Suppressor macrophage treated with lipopolysaccharide for 1 hour (primary cell): ENCODE measurements at regions not wholly inside any gene's neighbourhood (a gene's known extent, or its start where the extent isn't known, plus 50 kb on each side); places are given as distances from the start of the nearest gene placed in this dataset.

Experiments used
- DNase-seq, 3 donors: peaks; one replicate each; pipeline ENCODE4 v3.0.0-alpha.2; 2020 to 2022

DNA sequence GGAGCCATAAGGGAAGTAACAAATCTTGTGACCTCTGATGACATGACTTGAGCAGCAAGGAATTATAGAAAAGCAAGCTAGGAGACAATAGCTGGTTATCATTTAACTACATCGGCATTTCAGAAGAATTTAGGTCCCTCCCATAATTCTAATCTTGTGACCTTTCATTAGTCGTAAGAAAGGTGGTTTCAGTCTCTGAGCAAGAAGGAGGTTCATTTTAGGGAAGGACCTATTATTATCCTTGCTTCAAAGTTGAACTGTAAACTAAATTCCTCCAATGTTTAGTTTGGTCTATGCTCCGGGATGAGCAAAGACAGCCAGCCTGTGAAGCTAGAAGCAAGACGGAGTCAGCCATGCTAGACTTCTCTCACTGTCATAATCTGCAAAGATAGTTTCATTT is 159.6 kb downstream of the SLC16A9 start:
- no peak for DNase-seq

DNA sequence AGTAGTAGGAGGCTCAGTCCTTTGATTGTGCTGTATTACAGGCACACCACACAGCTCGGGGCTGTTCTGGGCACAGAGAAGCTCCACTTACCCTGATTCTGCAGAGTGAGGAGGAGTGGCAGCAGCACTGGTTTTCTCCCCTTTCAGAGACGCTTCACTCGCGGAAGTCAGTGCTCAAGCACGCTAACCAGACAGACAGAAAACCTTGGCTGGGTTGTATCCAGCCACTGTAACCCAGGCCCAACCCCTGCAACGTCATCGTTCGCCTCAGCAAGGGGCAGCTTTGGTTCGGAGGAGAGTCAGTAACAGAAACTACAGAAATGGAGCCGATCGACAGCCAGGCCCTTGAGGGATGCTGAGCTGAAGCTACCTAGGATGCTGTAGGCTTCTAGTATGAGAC is 171.0 kb downstream of the SLC16A9 start:
- no peak for DNase-seq

DNA sequence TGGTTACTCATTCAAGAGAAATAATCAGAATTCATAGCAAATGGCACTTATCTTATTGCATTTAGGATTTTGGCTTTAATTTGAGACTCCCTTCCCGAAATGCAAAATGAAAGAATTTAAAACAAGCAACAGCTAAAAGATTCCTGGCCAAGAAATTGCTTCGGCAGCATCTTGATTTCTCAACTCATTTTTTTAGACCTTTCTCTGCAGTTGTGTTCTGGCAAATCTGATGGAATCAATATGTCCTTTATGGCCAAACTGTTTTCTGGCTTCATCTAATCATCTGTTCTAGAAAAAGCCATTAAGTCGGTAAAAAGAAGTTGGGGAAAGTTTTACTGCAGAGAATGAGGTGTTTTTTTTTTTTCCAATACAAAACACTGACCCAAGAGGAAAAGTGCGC is 172.1 kb downstream of the SLC16A9 start:
- no peak for DNase-seq

DNA sequence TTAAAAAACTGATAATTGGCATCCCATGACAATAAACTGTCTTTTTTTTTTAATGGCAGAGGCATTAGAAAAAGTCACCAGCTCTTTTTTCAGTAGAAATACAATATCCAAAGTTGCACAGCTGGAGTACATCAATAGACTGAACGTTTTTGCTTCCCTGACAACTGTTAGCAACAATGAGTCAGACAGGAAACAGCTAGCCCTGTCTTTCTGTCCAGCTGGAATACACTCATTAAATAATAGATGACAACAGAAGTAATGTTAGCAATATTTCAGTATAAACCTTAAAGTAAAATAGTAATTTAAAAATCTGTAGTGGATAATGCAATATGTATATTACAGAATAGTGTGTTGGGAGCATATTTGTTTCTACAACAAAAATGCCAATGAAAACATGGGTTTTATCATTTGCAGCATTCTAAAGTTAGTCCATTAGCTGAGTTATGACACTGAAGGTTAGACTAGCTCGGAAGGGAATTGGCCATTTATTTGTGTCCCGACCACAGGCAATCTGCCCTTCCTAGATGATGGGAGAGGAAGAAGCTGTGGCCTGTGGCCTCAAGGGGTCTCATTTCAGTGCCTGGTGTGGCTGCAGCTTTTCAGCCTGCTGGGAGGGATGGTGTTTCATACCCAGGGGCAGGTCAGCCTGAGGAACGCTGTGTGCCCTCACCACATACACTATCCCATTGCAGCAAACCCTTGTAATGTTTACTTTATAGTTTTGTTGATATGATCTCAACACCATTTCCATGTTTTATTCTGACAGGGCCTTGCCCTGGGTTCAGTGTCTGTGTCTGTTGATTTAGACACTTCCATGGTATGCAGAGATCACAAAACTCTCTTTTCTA is 173.3 kb downstream of the SLC16A9 start:
- no peak for DNase-seq

DNA sequence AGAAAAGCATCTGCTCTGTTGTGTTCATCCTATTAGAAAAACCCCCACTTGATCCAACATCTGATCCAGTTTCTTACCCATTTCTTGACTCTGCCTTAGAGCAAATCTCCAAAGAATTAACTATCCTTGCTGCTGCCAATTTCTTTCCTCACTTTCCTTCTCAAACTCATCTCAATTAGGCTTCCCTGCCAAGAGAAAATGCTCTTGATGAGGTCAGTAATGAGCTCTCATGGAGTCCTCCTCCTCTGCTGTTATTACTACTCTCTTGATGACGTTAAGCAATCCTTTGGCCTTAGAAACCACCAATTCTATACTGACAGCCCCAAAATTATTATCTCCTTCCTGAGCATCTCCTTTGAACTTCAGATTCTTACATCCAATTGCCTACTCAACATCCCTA is 162.0 kb upstream of the FAM13C start:
- DNase-seq: no peak

DNA sequence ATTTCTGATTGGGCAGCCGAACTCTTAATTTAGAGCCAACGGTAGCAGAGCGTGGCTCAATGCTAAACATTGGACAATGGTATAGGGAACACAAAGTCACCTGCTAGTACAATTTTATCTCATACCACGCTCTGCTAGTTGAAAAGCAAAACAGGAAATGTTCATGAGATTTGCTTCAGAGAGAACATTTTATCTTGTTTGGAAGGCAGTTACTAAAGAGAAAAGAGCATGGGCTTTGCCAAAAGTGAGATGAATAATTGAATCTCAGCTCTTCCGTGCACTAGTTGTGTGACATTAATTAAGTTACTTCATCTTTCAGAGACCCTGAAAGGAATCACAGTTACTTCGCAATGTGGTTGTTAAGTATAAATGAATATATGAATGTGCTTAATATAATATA is 161.5 kb upstream of the FAM13C start:
- no peak for DNase-seq

DNA sequence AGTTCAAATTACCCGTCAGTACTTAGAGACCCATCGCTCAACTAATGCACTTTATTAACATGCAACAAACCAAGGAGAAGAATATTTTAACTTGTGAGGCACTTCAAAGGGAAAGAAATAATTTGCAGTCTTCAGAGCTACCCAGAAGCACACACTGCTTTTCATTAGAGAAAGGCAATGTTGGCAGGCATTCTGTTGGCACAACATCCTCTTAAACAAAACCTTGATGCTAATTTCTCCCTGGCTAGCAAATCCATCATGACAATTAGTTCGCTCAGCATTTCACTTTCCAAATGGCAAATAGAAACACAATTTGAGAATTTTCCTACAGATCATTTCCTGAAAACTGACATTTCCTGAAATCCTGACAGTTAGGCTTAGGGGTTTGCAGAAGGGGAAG is 155.6 kb upstream of the FAM13C start:
- no peak for DNase-seq

DNA sequence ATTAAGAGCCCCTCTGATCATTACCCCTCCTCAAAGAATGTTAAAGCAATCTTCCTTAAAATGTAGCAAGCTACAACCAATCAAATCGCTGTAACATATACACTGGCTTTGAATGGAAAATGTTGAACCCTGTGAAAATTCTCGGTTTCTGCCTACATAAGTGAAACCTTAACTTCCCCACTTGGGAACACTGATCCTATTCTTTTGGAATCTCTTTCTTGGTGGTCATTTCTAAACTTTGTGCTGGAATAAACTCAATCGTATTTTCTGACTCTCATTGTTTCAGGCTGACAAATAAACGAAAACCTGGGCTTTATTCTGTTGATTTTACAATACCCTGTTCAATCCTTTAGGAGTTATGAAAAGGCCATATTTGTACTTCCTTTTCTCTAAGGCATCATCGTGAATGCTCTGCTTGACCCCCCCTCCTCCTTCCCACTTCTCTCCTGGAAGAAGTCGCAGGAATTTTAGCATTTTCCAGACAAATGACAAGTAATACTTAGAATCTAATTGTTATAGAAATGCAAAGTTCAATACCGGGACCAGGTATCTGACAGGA is 155.1 kb upstream of the FAM13C start:
- no peak for DNase-seq

DNA sequence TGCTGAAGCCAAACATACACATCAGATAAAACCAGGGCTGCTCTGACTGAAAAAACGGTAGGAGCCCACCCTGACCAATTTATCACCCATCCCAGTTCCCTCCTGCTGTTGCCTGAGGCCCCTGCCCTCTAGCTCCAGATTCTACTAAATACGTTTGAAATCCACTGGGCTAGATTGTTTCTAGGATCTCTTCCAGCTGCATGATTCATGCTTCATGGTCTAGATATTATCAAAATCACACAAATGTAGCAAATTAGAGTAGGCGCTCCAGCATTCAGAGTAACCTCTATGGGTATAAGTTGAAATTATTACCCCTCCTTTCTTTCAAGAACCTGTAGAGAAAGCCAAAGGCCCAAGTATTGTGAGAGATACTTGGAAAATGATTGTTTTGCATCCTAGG is 151.2 kb upstream of the FAM13C start:
- DNase-seq: no peak

DNA sequence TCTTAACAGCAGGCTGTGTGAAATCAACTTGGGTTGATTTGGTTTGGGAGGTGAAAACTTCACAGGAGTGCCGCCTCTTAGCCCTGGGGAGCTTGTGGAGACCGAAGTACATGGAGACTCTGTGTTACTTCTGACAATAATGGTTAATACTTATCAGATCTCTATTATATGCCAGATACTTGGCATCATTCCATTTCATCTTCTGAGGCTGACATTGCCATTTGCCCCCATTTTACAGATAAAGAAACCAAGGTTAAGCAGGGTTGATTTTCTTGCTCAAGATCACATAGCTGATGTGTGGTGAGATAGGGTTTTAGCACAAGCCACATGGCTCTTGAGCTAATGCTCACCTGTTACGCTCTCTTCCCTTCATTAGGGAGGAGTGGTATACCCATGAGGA is 150.6 kb upstream of the FAM13C start:
- DNase-seq: no peak

DNA sequence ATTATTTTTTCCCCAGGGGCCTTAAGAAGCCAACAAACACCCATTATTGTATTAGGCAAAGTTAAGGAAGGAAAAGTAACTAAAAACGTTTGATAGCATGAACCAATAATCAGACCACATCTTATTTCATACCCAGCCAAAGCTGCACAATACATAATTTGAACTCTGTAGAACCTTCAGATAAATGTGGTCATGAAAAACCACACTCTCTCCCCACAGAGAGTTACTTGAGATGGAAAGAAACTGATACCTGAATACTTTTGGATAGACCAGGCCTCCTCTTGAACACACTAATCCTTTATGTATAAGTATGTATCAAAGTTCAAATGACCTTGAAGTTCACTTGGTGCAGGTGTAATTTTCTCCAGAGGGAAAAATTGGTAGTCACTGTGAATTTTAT is 146.6 kb upstream of the FAM13C start:
- no peak for DNase-seq

DNA sequence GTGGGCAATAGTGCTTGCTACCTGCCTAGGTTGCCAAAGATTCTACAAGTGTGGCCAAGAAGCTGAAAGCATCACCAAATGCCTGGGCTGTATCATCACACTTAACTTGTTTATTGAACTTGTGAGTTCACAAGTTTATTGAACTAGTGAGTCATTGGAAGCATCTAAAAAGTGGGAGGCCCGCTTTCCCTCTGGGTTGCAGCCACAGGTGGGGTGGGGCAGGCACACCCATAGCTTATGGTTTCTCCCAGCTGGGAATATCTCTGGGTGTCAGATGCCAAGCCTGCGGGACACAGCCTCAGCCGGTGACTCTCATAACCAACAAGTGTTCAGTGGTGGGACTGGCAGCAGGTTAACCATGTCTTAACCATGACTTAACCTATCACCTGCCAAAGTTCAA is 145.9 kb upstream of the FAM13C start:
- no peak for DNase-seq

DNA sequence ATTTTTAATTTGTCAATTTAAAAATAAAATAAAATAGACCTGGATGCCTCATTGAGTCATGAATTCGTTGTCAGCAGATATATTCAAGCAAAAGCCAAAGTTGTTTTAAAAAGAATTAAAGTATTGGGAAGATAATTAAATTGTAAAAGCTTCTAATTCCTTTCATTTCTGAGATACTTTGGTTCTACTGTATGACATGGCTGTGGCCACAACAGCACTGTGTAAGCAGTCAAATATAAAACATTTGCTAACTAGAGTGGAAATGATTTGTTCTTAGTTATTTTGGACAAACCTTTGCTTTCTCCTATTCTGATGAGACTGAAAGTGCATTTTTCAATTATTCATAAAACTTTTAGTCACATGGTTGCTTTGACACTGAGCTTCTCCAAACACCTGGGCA is 143.6 kb upstream of the FAM13C start:
- no peak for DNase-seq

DNA sequence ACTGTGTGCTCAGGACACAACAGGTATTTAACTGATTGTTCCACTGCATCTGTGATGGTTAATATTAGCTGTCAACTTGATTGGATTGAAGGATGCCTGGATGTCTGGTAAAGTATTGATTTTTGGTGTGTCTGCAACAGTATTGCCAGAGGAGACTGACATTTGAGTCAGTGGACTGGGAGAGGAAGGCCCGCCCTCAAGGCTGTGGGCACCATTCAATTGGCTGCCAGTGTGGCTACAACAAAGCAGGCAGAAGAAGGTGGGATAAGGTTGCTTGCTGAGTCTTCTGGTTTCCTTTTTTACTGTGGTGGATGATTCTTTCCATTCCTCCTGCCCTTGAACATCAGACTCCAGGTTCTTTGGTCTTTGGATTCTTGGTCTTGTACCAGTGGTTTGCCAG is 137.1 kb upstream of the FAM13C start:
- no peak for DNase-seq

DNA sequence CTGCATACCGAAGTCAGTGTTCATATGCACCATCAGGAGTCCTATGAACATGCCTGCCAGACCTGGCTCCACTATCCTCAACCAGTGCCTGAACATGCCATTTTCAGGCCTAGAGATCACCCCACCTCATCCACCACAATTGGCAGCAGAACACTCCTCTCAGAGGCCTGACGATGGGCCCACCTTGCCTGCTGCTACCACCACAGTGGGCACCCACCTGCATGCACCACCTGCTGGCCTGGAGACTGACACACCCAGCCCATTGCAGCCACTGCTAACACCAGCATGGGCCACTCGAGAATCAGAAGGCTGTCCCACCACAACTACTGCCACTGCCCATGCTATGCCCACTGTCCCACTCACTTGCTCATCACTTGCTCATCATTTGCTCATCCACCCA is 130.7 kb upstream of the FAM13C start:
- no peak for DNase-seq

DNA sequence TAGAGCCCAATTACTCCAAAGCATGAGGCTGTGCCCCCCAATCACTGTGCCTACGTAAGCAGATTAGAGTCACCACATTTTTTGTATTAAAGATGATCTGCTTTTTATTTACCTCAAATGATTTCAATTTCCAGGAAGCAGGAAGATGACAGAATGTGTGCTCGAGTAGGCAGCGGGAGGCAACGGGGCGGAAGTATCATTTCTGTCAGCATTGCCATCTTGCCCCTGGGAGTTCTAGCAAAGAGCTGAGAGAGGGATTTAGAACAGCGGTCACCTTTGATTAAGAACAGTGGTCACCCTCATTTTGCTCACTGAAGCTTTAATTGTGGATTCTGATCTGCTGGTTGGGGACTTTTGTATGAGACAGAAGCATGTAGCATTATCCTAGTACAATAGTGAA is 117.1 kb upstream of the FAM13C start:
- no peak for DNase-seq

DNA sequence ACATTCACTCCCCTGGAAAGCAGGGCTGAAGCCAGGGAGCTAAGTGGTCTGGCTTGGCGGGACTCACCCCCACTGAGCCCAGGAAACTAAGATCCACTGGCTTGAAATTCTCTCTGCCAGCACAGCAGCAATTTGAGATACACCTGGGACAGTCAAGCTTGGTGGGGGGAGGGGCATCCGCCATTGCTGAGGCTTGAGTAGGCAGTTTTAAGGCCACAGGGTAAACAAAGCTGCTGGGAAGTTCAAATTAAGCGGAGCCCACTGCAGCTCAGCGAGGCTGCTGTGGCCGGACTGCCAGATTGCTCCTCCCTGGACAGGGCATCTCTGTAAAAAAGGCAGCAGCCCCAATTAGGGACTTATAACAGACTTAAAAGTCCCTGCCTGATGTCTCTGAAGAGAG is 108.2 kb upstream of the FAM13C start:
- DNase-seq: no peak

DNA sequence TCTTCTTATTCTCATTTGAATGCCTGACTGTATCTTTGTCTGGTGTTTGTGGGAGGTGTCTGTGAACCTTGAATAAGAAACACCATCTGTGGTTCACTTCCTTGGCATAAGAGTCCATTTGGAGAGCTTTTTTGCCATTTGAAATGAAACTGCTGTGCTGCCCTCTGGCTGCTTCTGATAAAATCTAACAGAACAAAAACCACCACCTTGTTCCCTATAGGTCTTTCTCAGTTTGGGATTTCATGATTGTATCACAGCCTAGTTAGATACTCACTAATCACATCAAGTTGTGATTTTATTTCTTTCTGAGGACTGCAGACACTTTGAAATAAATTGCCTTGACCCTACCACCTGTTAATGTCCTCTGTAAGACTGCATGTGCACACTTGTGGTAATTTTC is 102.7 kb upstream of the FAM13C start:
- DNase-seq: no peak

DNA sequence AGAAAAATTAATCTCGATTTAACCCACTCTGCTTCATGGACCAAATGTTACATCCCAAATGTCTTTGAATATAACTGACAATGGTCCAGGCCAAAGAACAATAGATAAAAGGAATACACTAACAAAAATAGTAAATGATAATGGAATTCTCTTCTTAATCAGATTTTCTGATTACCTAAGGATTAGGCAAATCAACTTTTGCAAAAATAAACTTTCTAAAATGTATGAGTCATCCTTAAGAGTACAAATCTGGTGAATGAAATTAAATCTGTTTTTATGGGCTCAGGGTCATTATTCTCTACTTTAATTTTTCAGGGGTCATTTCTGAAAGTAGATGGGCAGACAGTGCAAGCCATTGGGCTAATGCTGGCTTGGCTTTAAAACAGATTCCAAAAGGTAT is 102.1 kb upstream of the FAM13C start:
- DNase-seq: no peak

DNA sequence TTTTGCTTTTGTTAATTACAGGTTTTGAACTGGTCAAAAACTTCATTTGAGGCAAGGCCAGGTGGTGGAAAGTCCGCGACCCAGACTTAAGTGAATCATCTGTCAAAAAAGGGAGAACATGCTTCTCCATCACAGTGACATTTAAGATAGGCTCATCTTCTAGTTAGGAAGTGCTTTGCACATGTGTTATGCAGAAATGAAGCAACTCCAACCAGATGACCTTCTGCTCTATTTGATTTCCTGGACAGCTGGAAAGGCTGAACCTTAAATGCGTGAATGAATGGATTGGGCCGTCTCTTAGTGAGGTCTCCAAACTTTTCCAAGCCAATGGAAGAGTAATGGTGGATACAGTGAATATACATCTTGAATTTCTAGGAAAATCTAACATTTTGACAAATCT is 101.6 kb upstream of the FAM13C start:
- DNase-seq: no peak

DNA sequence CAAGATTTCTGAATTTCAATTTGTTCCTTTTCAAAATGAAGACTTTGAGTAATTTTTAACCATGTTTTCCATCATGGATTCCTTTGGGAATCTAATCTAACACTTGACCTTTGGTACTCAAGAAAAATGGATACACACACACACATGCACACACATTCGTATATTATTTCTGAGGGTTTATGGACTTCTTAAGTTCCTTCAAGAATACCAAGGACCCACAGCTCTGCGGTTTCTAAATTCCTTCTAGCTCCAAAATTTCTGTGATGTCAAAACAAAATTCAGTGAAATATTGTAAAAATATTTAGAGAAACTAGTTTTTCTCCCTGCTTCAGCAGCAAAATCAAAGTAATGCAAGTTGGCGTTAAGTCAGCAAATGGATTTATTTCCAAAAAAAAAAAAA is 98.3 kb upstream of the FAM13C start:
- no peak for DNase-seq

DNA sequence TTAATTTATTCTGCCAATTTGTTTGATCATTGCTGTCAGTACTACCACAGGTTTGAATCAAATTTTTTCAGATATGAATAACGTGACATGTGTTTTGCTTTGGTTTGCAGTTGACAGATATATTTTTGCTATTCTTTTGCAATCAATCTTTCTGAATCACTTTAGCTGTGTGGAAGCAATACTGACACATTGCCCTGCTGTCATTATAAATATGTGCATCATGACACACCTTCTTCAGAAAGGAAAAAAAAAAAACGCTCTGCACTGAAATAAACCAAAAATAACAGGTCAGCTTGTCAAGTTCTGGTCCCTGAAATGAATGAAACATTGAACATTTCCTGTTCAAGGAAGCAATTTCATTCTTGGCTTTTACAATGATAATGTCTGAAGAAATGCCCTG is 93.8 kb upstream of the FAM13C start:
- no peak for DNase-seq

DNA sequence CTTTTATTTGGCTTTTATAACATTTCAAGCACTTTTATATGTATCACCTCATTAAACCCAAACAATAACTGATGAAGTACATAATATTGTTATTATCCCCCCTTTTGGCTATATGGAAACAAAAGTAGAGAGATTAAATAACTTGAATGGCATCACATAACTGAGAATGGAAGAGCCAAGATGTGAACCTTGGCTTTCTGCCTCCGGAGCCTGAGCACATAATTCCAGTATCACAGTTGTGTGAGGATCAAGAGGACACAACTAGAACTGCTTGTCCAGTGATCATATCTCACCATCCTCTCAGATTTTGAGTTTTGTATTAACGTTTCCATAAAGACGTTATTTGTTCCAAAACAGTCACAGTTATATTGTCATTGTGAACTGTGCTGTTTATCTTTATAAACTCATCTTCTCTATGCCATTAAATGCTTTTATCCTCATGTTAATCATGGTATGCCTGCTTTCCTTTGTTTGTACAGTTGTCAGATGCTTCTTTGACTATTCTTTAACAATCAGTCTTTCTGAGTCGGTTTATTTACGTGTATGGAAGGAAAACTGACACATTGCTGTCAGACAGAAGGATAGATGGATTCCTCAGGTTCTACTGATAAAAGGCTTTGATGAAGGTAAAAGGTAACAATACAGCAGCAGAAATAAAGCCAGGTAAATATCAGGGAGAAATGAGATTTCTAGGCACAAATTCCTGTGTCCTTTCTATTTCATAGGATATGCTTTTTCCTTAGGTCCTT is 92.0 kb upstream of the FAM13C start:
- DNase-seq: no peak

DNA sequence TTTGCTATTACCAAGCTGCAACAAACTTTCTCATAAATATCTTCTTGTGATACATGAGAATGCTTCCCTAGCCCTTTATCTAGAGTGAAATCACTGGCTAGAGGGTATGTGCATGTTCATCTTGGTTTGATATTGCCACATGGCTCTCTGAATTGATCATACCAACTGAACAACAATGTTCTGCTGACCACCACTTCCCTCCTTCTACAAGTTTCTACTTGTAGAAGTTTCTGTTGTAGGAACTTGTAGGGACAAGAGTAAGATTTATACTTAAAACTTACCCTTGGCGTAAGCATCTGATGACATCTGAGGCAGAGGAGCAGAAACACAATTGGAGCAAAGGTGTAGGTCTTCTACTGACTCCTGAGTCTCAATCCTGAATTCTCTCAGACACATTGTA is 86.3 kb upstream of the FAM13C start:
- no peak for DNase-seq
